ENCODE measurements at regions not wholly inside any gene's neighbourhood (a gene's known extent, or its start where the extent isn't known, plus 50 kb on each side); places are given as distances from the start of the nearest gene placed in this dataset.
"Not testable (repeated sequence)": the region's sequence is repeated elsewhere in the genome, so short reads cannot be mapped to it uniquely, and the experiment has no call there.

GRCh38 chr14:38944691-38945090 lies 158.3 kb downstream of the SEC23A start:
- no peaks in the 10 kb centered on the region for H3K36me3 ChIP-seq
- WGBS, 5 donors: 65 to 74% (median 68%) methylated on average over 3 of the region's 3 CpGs

DNA sequence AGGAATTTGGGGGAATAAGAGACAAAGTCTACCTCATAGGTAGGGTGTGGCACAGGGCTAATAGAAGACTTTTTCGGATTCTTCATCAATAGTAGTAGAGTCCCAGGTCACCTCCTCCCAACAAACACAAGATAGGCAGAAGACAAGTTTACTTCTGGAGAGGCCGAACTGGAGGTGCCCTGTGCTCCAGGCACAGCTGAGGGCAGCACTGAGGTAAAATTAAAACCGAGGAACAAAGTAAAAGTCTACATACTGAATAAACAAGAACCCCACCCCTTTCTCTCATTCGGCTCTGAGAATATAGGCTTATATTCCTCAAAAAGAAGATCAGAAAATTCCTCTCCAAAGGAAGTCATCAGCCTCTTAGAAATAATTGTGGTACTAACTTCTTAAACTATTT lies 161.5 kb downstream of the SEC23A start:
- H3K27ac ChIP-seq: no peak overlapping the region
- H3K36me3 ChIP-seq: no peaks in the 10 kb centered on the region
- H3K4me3 ChIP-seq: no peak overlapping the region
- peaks cover 0 to 6% (median 0%) of the 10 kb centered on the region in 4 donors for H3K9me3 ChIP-seq
- DNase-seq: no peak
- TF ChIP-seq POLR2AphosphoS5 (IDR thresholded peaks at IDR 0.05) (no peak), POLR2A (IDR thresholded peaks at IDR 0.05) (no peak), EP300 (IDR thresholded peaks at IDR 0.05) (no peak)
- H3K4me1 ChIP-seq: no peaks in the 10 kb centered on the region
- 57 to 75% (median 68%) methylated on average over 4 of the region's 4 CpGs for WGBS, 5 donors
- intact Hi-C loops (cut with DNase I; ENCODE audit: low total_unique reads): no loop called here
- no peaks in the 10 kb centered on the region for H3K27me3 ChIP-seq

More at GRCh38 chr14:38944691-38945090, 158.3 kb downstream of the SEC23A start:
- intact Hi-C loops (cut with DNase I; ENCODE audit: low total_unique reads): no loop called here
- no peak overlapping the region for H3K4me3 ChIP-seq
- H3K27ac ChIP-seq: no peak overlapping the region
- DNase-seq: peak in 1 of 2 donors; percentile 47
- TF ChIP-seq, protein P1, sequence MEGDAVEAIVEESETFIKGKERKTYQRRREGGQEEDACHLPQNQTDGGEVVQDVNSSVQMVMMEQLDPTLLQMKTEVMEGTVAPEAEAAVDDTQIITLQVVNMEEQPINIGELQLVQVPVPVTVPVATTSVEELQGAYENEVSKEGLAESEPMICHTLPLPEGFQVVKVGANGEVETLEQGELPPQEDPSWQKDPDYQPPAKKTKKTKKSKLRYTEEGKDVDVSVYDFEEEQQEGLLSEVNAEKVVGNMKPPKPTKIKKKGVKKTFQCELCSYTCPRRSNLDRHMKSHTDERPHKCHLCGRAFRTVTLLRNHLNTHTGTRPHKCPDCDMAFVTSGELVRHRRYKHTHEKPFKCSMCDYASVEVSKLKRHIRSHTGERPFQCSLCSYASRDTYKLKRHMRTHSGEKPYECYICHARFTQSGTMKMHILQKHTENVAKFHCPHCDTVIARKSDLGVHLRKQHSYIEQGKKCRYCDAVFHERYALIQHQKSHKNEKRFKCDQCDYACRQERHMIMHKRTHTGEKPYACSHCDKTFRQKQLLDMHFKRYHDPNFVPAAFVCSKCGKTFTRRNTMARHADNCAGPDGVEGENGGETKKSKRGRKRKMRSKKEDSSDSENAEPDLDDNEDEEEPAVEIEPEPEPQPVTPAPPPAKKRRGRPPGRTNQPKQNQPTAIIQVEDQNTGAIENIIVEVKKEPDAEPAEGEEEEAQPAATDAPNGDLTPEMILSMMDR (IDR thresholded peaks at IDR 0.05): no peak
- TF ChIP-seq POLR2A (IDR thresholded peaks at IDR 0.05) (no peak), EP300 (IDR thresholded peaks at IDR 0.05) (no peak), POLR2AphosphoS5 (IDR thresholded peaks at IDR 0.05) (no peak)
- H3K27me3 ChIP-seq: no peaks in the 10 kb centered on the region
- H3K4me1 ChIP-seq: no peaks in the 10 kb centered on the region
- no peaks in the 10 kb centered on the region for H3K9me3 ChIP-seq

DNA sequence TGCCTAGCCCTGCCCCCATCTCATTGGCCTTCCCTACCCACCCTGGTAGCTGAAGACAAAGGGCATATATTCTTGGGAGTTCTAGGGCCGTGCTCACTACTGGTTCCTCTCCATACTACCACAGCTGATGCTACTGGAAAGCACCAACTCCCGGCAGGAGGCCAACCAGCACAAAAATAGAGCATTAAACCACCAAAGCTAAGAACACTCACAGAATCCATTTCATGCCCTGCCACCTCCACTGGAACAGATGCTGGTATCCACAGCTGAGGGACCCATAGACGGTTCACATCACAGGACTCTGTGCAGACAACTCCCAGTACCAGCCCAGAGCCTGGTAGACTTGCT lies 170.4 kb downstream of the SEC23A start:
- H3K9me3 ChIP-seq; intact Hi-C loops (cut with DNase I; ENCODE audit: low total_unique reads); H3K4me3 ChIP-seq; H3K36me3 ChIP-seq; DNase-seq; H3K4me1 ChIP-seq; H3K27me3 ChIP-seq; H3K27ac ChIP-seq: not testable (repeated sequence)
- WGBS, 5 donors: 84 to 96% (median 92%) methylated on average over 3 of the region's 3 CpGs; no CpG with 5 or more reads in 1 of the 5 donors

DNA sequence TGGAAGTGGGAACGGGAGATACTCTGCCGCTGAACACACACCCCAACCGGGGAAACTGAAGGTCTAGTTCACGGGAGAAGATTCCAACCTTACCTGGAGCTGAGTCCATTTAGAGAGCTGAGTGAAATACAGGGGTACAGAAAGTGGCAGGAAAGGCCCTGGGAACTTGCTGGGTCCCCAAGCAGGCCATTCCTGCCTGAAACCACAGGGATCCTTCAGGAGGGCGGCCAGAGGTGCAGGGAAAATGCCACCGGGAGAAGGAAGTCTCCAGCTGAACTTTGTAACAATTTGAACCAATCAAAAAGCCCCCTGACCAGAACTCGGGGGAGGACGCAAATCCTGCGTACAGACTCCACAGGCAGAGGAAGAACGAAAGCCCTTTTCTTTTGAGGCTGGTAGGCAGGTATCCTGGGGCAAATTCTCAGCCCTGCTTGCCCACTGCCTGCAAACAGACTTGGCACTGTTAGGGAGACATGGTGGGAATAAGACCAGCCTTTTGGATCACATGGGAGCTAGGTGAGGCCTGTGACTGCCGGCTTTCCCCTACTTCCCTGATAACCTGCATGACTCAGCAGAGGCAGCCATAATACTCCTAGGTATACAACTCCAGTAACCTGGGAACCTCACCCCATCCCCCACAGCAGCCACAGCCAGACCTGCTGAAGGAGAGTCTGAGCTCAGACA lies 170.9 kb downstream of the SEC23A start:
- Histone ChIP-seq H3K4me3 (no peak overlapping the region), H3K9me3 (peaks cover 0 to under 1% (median 0%) of the 10 kb centered on the region in 4 donors), H3K4me1 (no peaks in the 10 kb centered on the region), H3K36me3 (no peaks in the 10 kb centered on the region), H3K27me3 (no peaks in the 10 kb centered on the region), H3K27ac (no peak overlapping the region)
- TF ChIP-seq, protein P1 (IDR thresholded peaks at IDR 0.05): no peak
- TF ChIP-seq POLR2AphosphoS5 (IDR thresholded peaks at IDR 0.05) (no peak), POLR2A (IDR thresholded peaks at IDR 0.05) (no peak), EP300 (IDR thresholded peaks at IDR 0.05) (no peak)
- intact Hi-C loops (cut with DNase I; ENCODE audit: low total_unique reads): no loop called here
- WGBS, 5 donors: 77 to 90% (median 83%) methylated on average over 10 to 11 of the region's 11 CpGs
- DNase-seq: peak in 1 of 2 donors; percentile 57

- intact Hi-C loops (cut with DNase I; ENCODE audit: low total_unique reads): no loop called here
- no peak overlapping the region for H3K27ac ChIP-seq
- no peaks in the 10 kb centered on the region for H3K4me1 ChIP-seq
- no peak overlapping the region for H3K4me3 ChIP-seq
- TF ChIP-seq, protein P1 (IDR thresholded peaks at IDR 0.05): no peak
- TF ChIP-seq POLR2A (IDR thresholded peaks at IDR 0.05) (no peak), EP300 (IDR thresholded peaks at IDR 0.05) (no peak), POLR2AphosphoS5 (IDR thresholded peaks at IDR 0.05) (no peak)
- DNase-seq: no peak
- WGBS, 5 donors: 79 to 97% (median 90%) methylated on average over 1 of the region's 1 CpG
- no peaks in the 10 kb centered on the region for H3K36me3 ChIP-seq
- no peaks in the 10 kb centered on the region for H3K27me3 ChIP-seq
- H3K9me3 ChIP-seq: no peaks in the 10 kb centered on the region
Measured at GRCh38 chr14:38930898-38931297, 172.1 kb downstream of the SEC23A start.

Measured in stomach (tissue), 8 donors.